ENCODE measurements at regions not wholly inside any gene's neighbourhood (a gene's known extent, or its start where the extent isn't known, plus 50 kb on each side); places are given as distances from the start of the nearest gene placed in this dataset.

GRCh38 chr13:47407808-47408207 lies 511.0 kb upstream of the HTR2A start:
- no peak overlapping the region for H3K4me3 ChIP-seq (ENCODE audit: control insufficient read depth in 2 of 3, extremely low read depth in 1 of 3, insufficient read depth in 2 of 3, low read depth in 1 of 3, low read length in 3 of 3)
- no peak overlapping the region for H3K27ac ChIP-seq (ENCODE audit: control insufficient read depth, insufficient read depth, low read length)
- FAIRE-seq (no peak), DNase-seq (ENCODE audit: low read depth, low spot score) (no peak)
- H4K20me1 ChIP-seq (ENCODE audit: control insufficient read depth, extremely low read depth, insufficient read depth, low read length), result no peaks in the 10 kb centered on the region
- H2AFZ ChIP-seq (ENCODE audit: control insufficient read depth, low read length), result no peak overlapping the region
- no peaks in the 10 kb centered on the region for H3K4me1 ChIP-seq (ENCODE audit: control insufficient read depth, extremely low read depth, insufficient read depth, low read length)
- no peaks in the 10 kb centered on the region for H3K27me3 ChIP-seq (ENCODE audit: control insufficient read depth, extremely low read depth, insufficient read depth, low read length)
- H3K36me3 ChIP-seq (ENCODE audit: control insufficient read depth in 2 of 2, extremely low read depth in 1 of 2, insufficient read depth in 2 of 2, low read length in 2 of 2), result no peaks in the 10 kb centered on the region
- no peaks in the 10 kb centered on the region for H3K9me1 ChIP-seq (ENCODE audit: control insufficient read depth, extremely low read depth, insufficient read depth, low read length)
- no peaks in the 10 kb centered on the region for H3K79me2 ChIP-seq (ENCODE audit: control insufficient read depth, insufficient read depth, low read length)
- dilution Hi-C loops (cut with MboI; ENCODE audit: extremely low pct_ligation_motif_present, low sequenced_read_pairs), result no loop called here
- no peak overlapping the region for H3K9ac ChIP-seq (ENCODE audit: control insufficient read depth, extremely low read depth, insufficient read depth, low read length)
- no peaks in the 10 kb centered on the region for H3K9me3 ChIP-seq (ENCODE audit: control insufficient read depth, low read depth, low read length)
- no peak overlapping the region for H3K4me2 ChIP-seq (ENCODE audit: control insufficient read depth, extremely low read depth, insufficient read depth, low read depth, low read length)
- TF ChIP-seq EZH2 (IDR thresholded peaks at IDR 0.05; ENCODE audit: low read length), result no peak
- TF ChIP-seq, protein P1, sequence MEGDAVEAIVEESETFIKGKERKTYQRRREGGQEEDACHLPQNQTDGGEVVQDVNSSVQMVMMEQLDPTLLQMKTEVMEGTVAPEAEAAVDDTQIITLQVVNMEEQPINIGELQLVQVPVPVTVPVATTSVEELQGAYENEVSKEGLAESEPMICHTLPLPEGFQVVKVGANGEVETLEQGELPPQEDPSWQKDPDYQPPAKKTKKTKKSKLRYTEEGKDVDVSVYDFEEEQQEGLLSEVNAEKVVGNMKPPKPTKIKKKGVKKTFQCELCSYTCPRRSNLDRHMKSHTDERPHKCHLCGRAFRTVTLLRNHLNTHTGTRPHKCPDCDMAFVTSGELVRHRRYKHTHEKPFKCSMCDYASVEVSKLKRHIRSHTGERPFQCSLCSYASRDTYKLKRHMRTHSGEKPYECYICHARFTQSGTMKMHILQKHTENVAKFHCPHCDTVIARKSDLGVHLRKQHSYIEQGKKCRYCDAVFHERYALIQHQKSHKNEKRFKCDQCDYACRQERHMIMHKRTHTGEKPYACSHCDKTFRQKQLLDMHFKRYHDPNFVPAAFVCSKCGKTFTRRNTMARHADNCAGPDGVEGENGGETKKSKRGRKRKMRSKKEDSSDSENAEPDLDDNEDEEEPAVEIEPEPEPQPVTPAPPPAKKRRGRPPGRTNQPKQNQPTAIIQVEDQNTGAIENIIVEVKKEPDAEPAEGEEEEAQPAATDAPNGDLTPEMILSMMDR (optimal IDR thresholded peaks at IDR 0.05 in 1 of 3, IDR thresholded peaks at IDR 0.05 in 1 of 3, conservative IDR thresholded peaks at IDR 0.05 in 1 of 3; ENCODE audit: extremely low read depth in 1 of 3, insufficient read depth in 2 of 3, low read length in 3 of 3), result no peak

DNA sequence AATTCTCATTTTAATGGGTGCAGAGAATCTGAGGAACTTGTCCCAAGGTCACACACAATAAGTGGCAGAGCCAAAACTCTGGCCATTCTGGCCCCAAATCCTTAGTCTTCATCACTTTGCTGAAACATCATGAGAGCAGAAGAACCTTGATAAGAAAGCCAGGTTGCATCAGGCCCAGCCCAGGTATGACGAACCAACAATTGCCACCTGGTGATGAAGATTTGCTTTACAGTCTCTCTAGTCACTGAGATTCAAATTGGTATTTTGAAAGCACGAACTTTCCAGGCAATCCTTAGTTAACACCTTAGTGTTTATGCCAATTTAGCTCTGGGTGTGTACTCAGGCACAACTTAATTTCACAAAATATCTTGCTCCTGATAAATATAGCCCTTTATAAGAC lies 502.7 kb upstream of the HTR2A start:
- no peak overlapping the region for H2AFZ ChIP-seq (ENCODE audit: control insufficient read depth, low read length)
- H3K4me1 ChIP-seq (ENCODE audit: control insufficient read depth, extremely low read depth, insufficient read depth, low read length), result no peaks in the 10 kb centered on the region
- no peak overlapping the region for H3K27ac ChIP-seq (ENCODE audit: control insufficient read depth, insufficient read depth, low read length)
- H3K4me3 ChIP-seq (ENCODE audit: control insufficient read depth in 2 of 3, extremely low read depth in 1 of 3, insufficient read depth in 2 of 3, low read depth in 1 of 3, low read length in 3 of 3), result no peak overlapping the region
- no peaks in the 10 kb centered on the region for H3K36me3 ChIP-seq (ENCODE audit: control insufficient read depth in 2 of 2, extremely low read depth in 1 of 2, insufficient read depth in 2 of 2, low read length in 2 of 2)
- no peaks in the 10 kb centered on the region for H3K9me1 ChIP-seq (ENCODE audit: control insufficient read depth, extremely low read depth, insufficient read depth, low read length)
- no peak for FAIRE-seq
- TF ChIP-seq, protein P1 (optimal IDR thresholded peaks at IDR 0.05 in 1 of 3, IDR thresholded peaks at IDR 0.05 in 1 of 3, conservative IDR thresholded peaks at IDR 0.05 in 1 of 3; ENCODE audit: extremely low read depth in 1 of 3, insufficient read depth in 2 of 3, low read length in 3 of 3), result peak in 1 of 3 experiments; percentile 11
- no peak for TF ChIP-seq EZH2 (IDR thresholded peaks at IDR 0.05; ENCODE audit: low read length)
- no peak overlapping the region for H3K9ac ChIP-seq (ENCODE audit: control insufficient read depth, extremely low read depth, insufficient read depth, low read length)
- no peak overlapping the region for H3K4me2 ChIP-seq (ENCODE audit: control insufficient read depth, extremely low read depth, insufficient read depth, low read depth, low read length)
- DNase-seq (ENCODE audit: low read depth, low spot score), result no peak
- H3K79me2 ChIP-seq (ENCODE audit: control insufficient read depth, insufficient read depth, low read length), result no peaks in the 10 kb centered on the region
- dilution Hi-C loops (cut with MboI; ENCODE audit: extremely low pct_ligation_motif_present, low sequenced_read_pairs), result no loop called here
- H4K20me1 ChIP-seq (ENCODE audit: control insufficient read depth, extremely low read depth, insufficient read depth, low read length), result no peaks in the 10 kb centered on the region
- H3K27me3 ChIP-seq (ENCODE audit: control insufficient read depth, extremely low read depth, insufficient read depth, low read length), result no peaks in the 10 kb centered on the region
- H3K9me3 ChIP-seq (ENCODE audit: control insufficient read depth, low read depth, low read length), result no peaks in the 10 kb centered on the region
